Neural cell (in vitro differentiated cells): ENCODE measurements at regions not wholly inside any gene's neighbourhood (a gene's known extent, or its start where the extent isn't known, plus 50 kb on each side); places are given as distances from the start of the nearest gene placed in this dataset.

Source experiments
- H2AFZ ChIP-seq: fragments of 200-600, 300-800 bp; sonication (generic), shearing (Covaris generic); 2 replicates; pipeline ENCODE4 v1.6.0; 2014; ENCODE audit warnings: low read depth, mild to moderate bottlenecking, antibody characterized with exemption, low read length, moderate library complexity
- H3F3A ChIP-seq: fragments of 200-600 bp; shearing (Covaris generic); 2 replicates; pipeline ENCODE4 v1.6.1; 2016; ENCODE audit warnings: mild to moderate bottlenecking, moderate library complexity, mixed read lengths, antibody characterized with exemption, low read length; ENCODE audit not compliant: insufficient read depth, poor library complexity, severe bottlenecking
- H3K27ac ChIP-seq: fragments of 200-600, 300-800 bp; sonication (generic), shearing (Covaris generic); 2 replicates; pipeline ENCODE4 v1.5.1; 2014; ENCODE audit warnings: mild to moderate bottlenecking, low read length, moderate library complexity
- H3K27me3 ChIP-seq: fragments of 300-800, 200-600 bp; sonication (generic), shearing (Covaris generic); 2 replicates; pipeline ENCODE4 v1.6.0; 2014; ENCODE audit warnings: mild to moderate bottlenecking, low read depth, low read length, moderate library complexity; ENCODE audit not compliant: insufficient read depth
- H3K36me3 ChIP-seq: fragments of 300-800, 200-600 bp; sonication (generic), shearing (Covaris generic); 2 replicates; pipeline ENCODE4 v1.5.1; 2014; ENCODE audit warnings: mild to moderate bottlenecking, antibody characterized with exemption, low read length, moderate library complexity; ENCODE audit not compliant: insufficient read depth
- H3K4me2 ChIP-seq: fragments of 300-800, 200-600 bp; sonication (generic), shearing (Covaris generic); 2 replicates; pipeline ENCODE4 v1.6.0; 2014; ENCODE audit warnings: mild to moderate bottlenecking, low read length
- H3K4me3 ChIP-seq: fragments of 300-800, 200-600 bp; sonication (generic), shearing (Covaris generic); 2 replicates; pipeline ENCODE4 v1.5.1; 2014; ENCODE audit warnings: mild to moderate bottlenecking, low read length, moderate library complexity
- H3K79me2 ChIP-seq: fragments of 200-600 bp; shearing (Covaris generic); replicated peaks from 2 replicates; pipeline ENCODE4 v1.6.0; 2014; ENCODE audit warnings: mild to moderate bottlenecking, low read length, moderate library complexity; ENCODE audit not compliant: insufficient read depth
- H3K9ac ChIP-seq: fragments of 300-800, 200-600 bp; sonication (generic), shearing (Covaris generic); 2 replicates; pipeline ENCODE4 v1.6.1; 2016; ENCODE audit warnings: mild to moderate bottlenecking, low read length, mixed read lengths
- H3K9me2 ChIP-seq: fragments of 200-600 bp; shearing (Covaris generic); 2 replicates; pipeline ENCODE4 v1.6.1; 2016; ENCODE audit warnings: mild to moderate bottlenecking, low read length, mixed read lengths; ENCODE audit not compliant: insufficient read depth
- H3K9me3 ChIP-seq: fragments of 200-600, 300-800 bp; sonication (generic), shearing (Covaris generic); 2 replicates; pipeline ENCODE4 v1.6.1; 2016; ENCODE audit warnings: mild to moderate bottlenecking, mixed run types, low read length, moderate library complexity, mixed read lengths
- H4K20me1 ChIP-seq: fragments of 200-600 bp; shearing (Covaris generic); 2 replicates; pipeline ENCODE4 v1.6.1; 2016; ENCODE audit warnings: mild to moderate bottlenecking, mixed run types; ENCODE audit not compliant: insufficient read depth
- CTCF ChIP-seq: fragments of 450-650 bp; IDR thresholded peaks from 2 replicates; pipeline ENCODE4 v1.5.1; 2014; ENCODE audit warnings: antibody characterized with exemption, mild to moderate bottlenecking, moderate library complexity; ENCODE audit not compliant: poor library complexity, severe bottlenecking
- EP300 ChIP-seq: fragments of 450-650 bp; conservative IDR thresholded peaks from 2 replicates; pipeline ENCODE4 v1.6.1; 2014; ENCODE audit warnings: antibody characterized with exemption, mild to moderate bottlenecking, moderate library complexity; ENCODE audit not compliant: poor library complexity, severe bottlenecking
- EZH2 ChIP-seq: fragments of 200-600, 300-800 bp; shearing (Covaris generic), sonication (generic); IDR thresholded peaks from 2 replicates; pipeline ENCODE4 v1.6.1; 2014; ENCODE audit warnings: antibody characterized with exemption, low read length, borderline replicate concordance, mild to moderate bottlenecking; ENCODE audit not compliant: insufficient read depth, poor library complexity, severe bottlenecking
- MXI1 ChIP-seq: fragments of 450-650 bp; conservative IDR thresholded peaks from 2 replicates; pipeline ENCODE4 v1.6.1; 2014; ENCODE audit warnings: antibody characterized with exemption, mild to moderate bottlenecking; ENCODE audit not compliant: poor library complexity, severe bottlenecking
- POLR2AphosphoS5 ChIP-seq: IDR thresholded peaks from 2 replicates; pipeline ENCODE4 v1.6.1; 2012
- RAD21 ChIP-seq: fragments of 450-650 bp; conservative IDR thresholded peaks from 2 replicates; pipeline ENCODE4 v1.6.1; 2014; ENCODE audit warnings: antibody characterized with exemption, mild to moderate bottlenecking, moderate library complexity
- REST ChIP-seq: IDR thresholded peaks from 2 replicates; pipeline ENCODE4 v1.6.1; 2012; ENCODE audit warnings: borderline replicate concordance
- SMC3 ChIP-seq: fragments of 450-650 bp; conservative IDR thresholded peaks from 2 replicates; pipeline ENCODE4 v1.6.1; 2014; ENCODE audit warnings: antibody characterized with exemption, mild to moderate bottlenecking, moderate library complexity; ENCODE audit not compliant: poor library complexity
- TAF1 ChIP-seq: IDR thresholded peaks from 2 replicates; pipeline ENCODE4 v1.6.1; 2012; ENCODE audit warnings: low read depth

GRCh38 chr2:11038641-11039040 lies 116.6 kb upstream of the SLC66A3 start:
- H3F3A ChIP-seq: no peaks in the 10 kb centered on the region
- H3K4me2 ChIP-seq: no peak overlapping the region
- no peaks in the 10 kb centered on the region for H3K27me3 ChIP-seq
- H3K27ac ChIP-seq: no peak overlapping the region
- H3K4me3 ChIP-seq: no peak overlapping the region
- peaks cover 6% of the 10 kb centered on the region for H3K9me3 ChIP-seq
- H3K79me2 ChIP-seq: no peaks in the 10 kb centered on the region
- H4K20me1 ChIP-seq: no peaks in the 10 kb centered on the region
- no peak overlapping the region for H2AFZ ChIP-seq
- no peaks in the 10 kb centered on the region for H3K36me3 ChIP-seq
- no peak for TF ChIP-seq RAD21
- TF ChIP-seq MXI1: no peak
- no peak for TF ChIP-seq EP300
- no peak for TF ChIP-seq POLR2AphosphoS5
- TF ChIP-seq SMC3: no peak
- TF ChIP-seq CTCF: no peak
- no peak for TF ChIP-seq REST
- TF ChIP-seq EZH2: no peak
- no peak for TF ChIP-seq TAF1
- no peak overlapping the region for H3K9ac ChIP-seq
- no peaks in the 10 kb centered on the region for H3K9me2 ChIP-seq

GRCh38 chr2:11040992-11041391 lies 114.3 kb upstream of the SLC66A3 start:
- TF ChIP-seq EZH2: no peak
- TF ChIP-seq MXI1: no peak
- no peak for TF ChIP-seq RAD21
- TF ChIP-seq CTCF: no peak
- no peak for TF ChIP-seq SMC3
- TF ChIP-seq POLR2AphosphoS5: no peak
- TF ChIP-seq REST: no peak
- no peak for TF ChIP-seq TAF1
- no peak for TF ChIP-seq EP300
- no peak overlapping the region for H3K27ac ChIP-seq
- no peak overlapping the region for H2AFZ ChIP-seq
- H3K9me3 ChIP-seq: peaks cover 6% of the 10 kb centered on the region
- no peaks in the 10 kb centered on the region for H3K79me2 ChIP-seq
- no peak overlapping the region for H3K4me2 ChIP-seq
- no peaks in the 10 kb centered on the region for H4K20me1 ChIP-seq
- H3F3A ChIP-seq: no peaks in the 10 kb centered on the region
- H3K9me2 ChIP-seq: no peaks in the 10 kb centered on the region
- no peak overlapping the region for H3K4me3 ChIP-seq
- H3K9ac ChIP-seq: no peak overlapping the region
- H3K36me3 ChIP-seq: no peaks in the 10 kb centered on the region
- H3K27me3 ChIP-seq: no peaks in the 10 kb centered on the region
